T-helper 2 cell treated with Interferon-gamma antibody and Interleukin-4, amounts not matched to agents 5 μg/mL and 100 μg/mL, for 36 hours (primary cell): ENCODE measurements at regions not wholly inside any gene's neighbourhood (a gene's known extent, or its start where the extent isn't known, plus 50 kb on each side); places are given as distances from the start of the nearest gene placed in this dataset.

Source experiments
- DNase-seq: peaks from one replicate; pipeline ENCODE4 v3.0.0; 2021; ENCODE audit warnings: low spot score
- H3K27ac Mint-ChIP-seq: one replicate; pipeline ENCODE4 v1.8.0; 2021; ENCODE audit warnings: mild to moderate bottlenecking, mixed read lengths
- H3K27me3 Mint-ChIP-seq: one replicate; pipeline ENCODE4 v1.8.0; 2021; ENCODE audit warnings: low read depth, mixed read lengths
- H3K36me3 Mint-ChIP-seq: one replicate; pipeline ENCODE4 v1.8.0; 2021; ENCODE audit warnings: low read depth, mixed read lengths
- H3K4me1 Mint-ChIP-seq: one replicate; pipeline ENCODE4 v1.8.0; 2021; ENCODE audit warnings: low read depth, mixed read lengths
- H3K4me3 Mint-ChIP-seq: one replicate; pipeline ENCODE4 v1.8.0; 2022; ENCODE audit warnings: mild to moderate bottlenecking, moderate library complexity, mixed read lengths
- H3K9me3 Mint-ChIP-seq: one replicate; pipeline ENCODE4 v1.8.0; 2021; ENCODE audit warnings: mixed read lengths

- Mint-ChIP-seq H3K27ac (peak overlapping the region; percentile 85), H3K36me3 (no peaks in the 10 kb centered on the region), H3K4me1 (peaks cover 51% of the 10 kb centered on the region), H3K4me3 (peak overlapping the region; percentile 82), H3K9me3 (no peaks in the 10 kb centered on the region), H3K27me3 (no peaks in the 10 kb centered on the region)
- DNase-seq, result no peak
Measured at GRCh38 chr6:144335311-144335861, 50.3 kb downstream of the UTRN start.

GRCh38 chr6:144335914-144336313, 50.8 kb downstream of the UTRN start:
- Mint-ChIP-seq H3K9me3 (no peaks in the 10 kb centered on the region), H3K27me3 (no peaks in the 10 kb centered on the region), H3K36me3 (no peaks in the 10 kb centered on the region), H3K4me3 (peak overlapping the region; percentile 82), H3K27ac (peak overlapping the region; percentile 85), H3K4me1 (peaks cover 55% of the 10 kb centered on the region)
- no peak for DNase-seq

- Mint-ChIP-seq H3K4me3 (no peak overlapping the region), H3K9me3 (no peaks in the 10 kb centered on the region), H3K27me3 (no peaks in the 10 kb centered on the region), H3K27ac (peak overlapping the region; percentile 53), H3K36me3 (no peaks in the 10 kb centered on the region), H3K4me1 (peaks cover 63% of the 10 kb centered on the region)
- DNase-seq, result no peak
Measured at GRCh38 chr6:144336900-144337299, 51.8 kb downstream of the UTRN start.

GRCh38 chr6:144338474-144338873, 53.3 kb downstream of the UTRN start:
- peaks cover 69% of the 10 kb centered on the region for H3K4me1 Mint-ChIP-seq
- H3K36me3 Mint-ChIP-seq, result no peaks in the 10 kb centered on the region
- no peaks in the 10 kb centered on the region for H3K27me3 Mint-ChIP-seq
- no peak for DNase-seq
- no peaks in the 10 kb centered on the region for H3K9me3 Mint-ChIP-seq
- no peak overlapping the region for H3K4me3 Mint-ChIP-seq
- H3K27ac Mint-ChIP-seq, result no peak overlapping the region

- H3K27ac Mint-ChIP-seq, result no peak overlapping the region
- H3K9me3 Mint-ChIP-seq, result no peaks in the 10 kb centered on the region
- DNase-seq, result no peak
- H3K36me3 Mint-ChIP-seq, result no peaks in the 10 kb centered on the region
- H3K27me3 Mint-ChIP-seq, result no peaks in the 10 kb centered on the region
- H3K4me1 Mint-ChIP-seq, result peaks cover 70% of the 10 kb centered on the region
- no peak overlapping the region for H3K4me3 Mint-ChIP-seq
Measured at GRCh38 chr6:144338951-144339700, 54.0 kb downstream of the UTRN start.

GRCh38 chr6:144339859-144340452, 54.8 kb downstream of the UTRN start:
- no peaks in the 10 kb centered on the region for H3K27me3 Mint-ChIP-seq
- no peaks in the 10 kb centered on the region for H3K9me3 Mint-ChIP-seq
- H3K36me3 Mint-ChIP-seq, result peaks cover 6% of the 10 kb centered on the region
- H3K4me1 Mint-ChIP-seq, result peaks cover 72% of the 10 kb centered on the region
- no peak overlapping the region for H3K27ac Mint-ChIP-seq
- DNase-seq, result no peak
- no peak overlapping the region for H3K4me3 Mint-ChIP-seq

- no peaks in the 10 kb centered on the region for H3K27me3 Mint-ChIP-seq
- peaks cover 12% of the 10 kb centered on the region for H3K36me3 Mint-ChIP-seq
- DNase-seq, result no peak
- H3K27ac Mint-ChIP-seq, result no peak overlapping the region
- H3K4me3 Mint-ChIP-seq, result no peak overlapping the region
- H3K4me1 Mint-ChIP-seq, result peaks cover 71% of the 10 kb centered on the region
- H3K9me3 Mint-ChIP-seq, result no peaks in the 10 kb centered on the region
Measured at GRCh38 chr6:144340541-144341371, 55.6 kb downstream of the UTRN start.

GRCh38 chr6:144341831-144342527, 56.8 kb downstream of the UTRN start:
- Mint-ChIP-seq H3K4me3 (no peak overlapping the region), H3K27me3 (no peaks in the 10 kb centered on the region), H3K4me1 (peaks cover 65% of the 10 kb centered on the region), H3K27ac (peak overlapping the region; percentile 33), H3K9me3 (no peaks in the 10 kb centered on the region), H3K36me3 (peaks cover 15% of the 10 kb centered on the region)
- no peak for DNase-seq

GRCh38 chr6:144343701-144344428, 58.7 kb downstream of the UTRN start:
- peak; percentile 37 for DNase-seq
- H3K9me3 Mint-ChIP-seq, result no peaks in the 10 kb centered on the region
- peaks cover 71% of the 10 kb centered on the region for H3K4me1 Mint-ChIP-seq
- peaks cover 30% of the 10 kb centered on the region for H3K36me3 Mint-ChIP-seq
- peak overlapping the region; percentile 96 for H3K27ac Mint-ChIP-seq
- H3K4me3 Mint-ChIP-seq, result peak overlapping the region; percentile 98
- H3K27me3 Mint-ChIP-seq, result no peaks in the 10 kb centered on the region

- H3K4me3 Mint-ChIP-seq, result peak overlapping the region; percentile 98
- H3K9me3 Mint-ChIP-seq, result no peaks in the 10 kb centered on the region
- peaks cover 35% of the 10 kb centered on the region for H3K36me3 Mint-ChIP-seq
- no peaks in the 10 kb centered on the region for H3K27me3 Mint-ChIP-seq
- H3K4me1 Mint-ChIP-seq, result peaks cover 70% of the 10 kb centered on the region
- DNase-seq, result peak; percentile 58
- peak overlapping the region; percentile 96 for H3K27ac Mint-ChIP-seq
Measured at GRCh38 chr6:144344646-144345045, 59.5 kb downstream of the UTRN start.

- DNase-seq, result no peak
- Mint-ChIP-seq H3K4me3 (peak overlapping the region; percentile 98), H3K27me3 (no peaks in the 10 kb centered on the region), H3K36me3 (peaks cover 37% of the 10 kb centered on the region), H3K4me1 (peaks cover 72% of the 10 kb centered on the region), H3K27ac (peak overlapping the region; percentile 96), H3K9me3 (no peaks in the 10 kb centered on the region)
Measured at GRCh38 chr6:144345451-144345850, 60.3 kb downstream of the UTRN start.

- Mint-ChIP-seq H3K27ac (peak overlapping the region; percentile 87), H3K4me3 (peak overlapping the region; percentile 75), H3K36me3 (peaks cover 38% of the 10 kb centered on the region), H3K9me3 (no peaks in the 10 kb centered on the region), H3K4me1 (peaks cover 73% of the 10 kb centered on the region), H3K27me3 (no peaks in the 10 kb centered on the region)
- DNase-seq, result no peak
Measured at GRCh38 chr6:144346719-144347447, 61.7 kb downstream of the UTRN start.
